Ovary (tissue), 7 donors: ENCODE measurements at regions not wholly inside any gene's neighbourhood (a gene's known extent, or its start where the extent isn't known, plus 50 kb on each side); places are given as distances from the start of the nearest gene placed in this dataset.

Source experiments
- DNase-seq, 5 donors: peaks; one replicate each; pipeline ENCODE4 v3.0.0-alpha.2; 2019 to 2020
- H3K27ac ChIP-seq, 2 donors: fragments of 200-600 bp; one replicate each; pipeline versions ENCODE4 v1.5.1 to v1.8.0; 2019 to 2022
- H3K27me3 ChIP-seq: fragments of 200-600 bp; one replicate; pipeline ENCODE4 v1.8.0; 2022
- H3K36me3 ChIP-seq: fragments of 200-600 bp; sonication (generic); one replicate; pipeline ENCODE4 v1.5.1; 2019
- H3K4me1 ChIP-seq: one replicate; pipeline ENCODE4 v1.8.1; 2013; ENCODE audit warnings: mild to moderate bottlenecking, moderate library complexity; ENCODE audit not compliant: insufficient read depth
- H3K4me3 ChIP-seq: fragments of 200-600 bp; sonication (generic); one replicate; pipeline ENCODE4 v1.5.1; 2017
- H3K9me3 ChIP-seq, 2 donors: fragments of 200-600 bp in 1 of 2; sonication (generic) in 1 of 2; one replicate each; pipeline versions ENCODE4 v1.5.1 to v1.8.1; 2013 to 2019; ENCODE audit warnings: mild to moderate bottlenecking in 1 of 2, moderate library complexity in 1 of 2
- CTCF ChIP-seq, 3 donors: fragments of 450-650 bp in 2 of 3; fragments of 200-600 bp in 1 of 3; IDR thresholded peaks; one replicate each; pipeline versions ENCODE4 v1.5.1 to v1.8.0; 2016 to 2022; ENCODE audit warnings: antibody characterized with exemption in 3 of 3, mild to moderate bottlenecking in 1 of 3
- EP300 ChIP-seq: sonication (generic); formaldehyde crosslinking; IDR thresholded peaks from one replicate; pipeline ENCODE4 v1.6.1; 2017; ENCODE audit warnings: antibody characterized with exemption
- POLR2A ChIP-seq: fragments of 450-650 bp; IDR thresholded peaks from one replicate; pipeline ENCODE4 v1.6.1; 2017; ENCODE audit warnings: antibody characterized with exemption, mild to moderate bottlenecking, moderate library complexity
- WGBS, 3 donors: extraction: QIAGEN DNeasy Blood & Tissue Kit in 1 of 3; methylation state at CpG; one replicate each; pipeline versions ENCODE4 v1.1.5 to v1.1.7; 2013 to 2017; 5-methylcytosine and 5-hydroxymethylcytosine counted together
- intact Hi-C, 4 donors: fragments of 100-400 bp; cut with DNase I; formaldehyde crosslinking; loops; one replicate each; pipeline versions ENCODE4 v1.11.0 to v1.15.1; 2022 to 2023
- donor health status: DM: no; HTN: no; CAD: no; lungs with moderate emphysema.
- donor health status: DM: no; HTN: no; CAD: no.
- donor health status: Bipolar disorder and iron deficiency.
- donor health status: DM: no; HTN: no; CAD: no.
- donor health status: DM: yes; HTN: yes; CAD: no.

GRCh38 chr12:114779647-114780046, 95.7 kb upstream of the TBX3 start:
- Histone ChIP-seq H3K9me3 (no peaks in the 10 kb centered on the region), H3K36me3 (no peaks in the 10 kb centered on the region), H3K4me3 (no peak overlapping the region), H3K27me3 (no peaks in the 10 kb centered on the region), H3K4me1 (peaks cover 2% of the 10 kb centered on the region), H3K27ac (no peak overlapping the region)
- intact Hi-C loops: no loop called here
- no peak for TF ChIP-seq EP300
- no peak for TF ChIP-seq POLR2A
- TF ChIP-seq CTCF (IDR thresholded peaks at IDR 0.05): no peak
- no peak for DNase-seq

- intact Hi-C loops: no loop called here
- DNase-seq: no peak
- 73 to 79% (median 77%) methylated on average over 3 of the region's 3 CpGs for WGBS, 3 donors
Observed at GRCh38 chr12:114779186-114779585, 95.2 kb upstream of the TBX3 start.

GRCh38 chr12:114776731-114777442, 92.9 kb upstream of the TBX3 start:
- Histone ChIP-seq H3K9me3 (no peaks in the 10 kb centered on the region), H3K27ac (no peak overlapping the region), H3K4me3 (no peak overlapping the region), H3K36me3 (no peaks in the 10 kb centered on the region), H3K4me1 (no peaks in the 10 kb centered on the region), H3K27me3 (no peaks in the 10 kb centered on the region)
- 67 to 82% (median 75%) methylated on average over 15 of the region's 15 CpGs for WGBS, 3 donors
- intact Hi-C loops: no loop called here
- no peak for DNase-seq
- no peak for TF ChIP-seq CTCF (IDR thresholded peaks at IDR 0.05)
- no peak for TF ChIP-seq POLR2A
- no peak for TF ChIP-seq EP300

More at GRCh38 chr12:114779186-114779585, 95.2 kb upstream of the TBX3 start:
- TF ChIP-seq CTCF (IDR thresholded peaks at IDR 0.05): no peak
- TF ChIP-seq EP300: no peak
- TF ChIP-seq POLR2A: no peak
- Histone ChIP-seq H3K36me3 (no peaks in the 10 kb centered on the region), H3K4me3 (no peak overlapping the region), H3K9me3 (no peaks in the 10 kb centered on the region), H3K27ac (no peak overlapping the region), H3K27me3 (no peaks in the 10 kb centered on the region), H3K4me1 (peaks cover 2% of the 10 kb centered on the region)

- no peak for TF ChIP-seq POLR2A
- no peak for TF ChIP-seq EP300
- TF ChIP-seq CTCF (IDR thresholded peaks at IDR 0.05): no peak
- Histone ChIP-seq H3K4me1 (no peaks in the 10 kb centered on the region), H3K4me3 (no peak overlapping the region), H3K27ac (no peak overlapping the region), H3K27me3 (no peaks in the 10 kb centered on the region), H3K9me3 (no peaks in the 10 kb centered on the region), H3K36me3 (no peaks in the 10 kb centered on the region)
- 84 to 89% (median 86%) methylated on average over 5 of the region's 5 CpGs for WGBS, 3 donors
- intact Hi-C loops: no loop called here
- DNase-seq: no peak
Observed at GRCh38 chr12:114774699-114775098, 90.7 kb upstream of the TBX3 start.
